GM19238 (cell line): ENCODE measurements at regions not wholly inside any gene's neighbourhood (a gene's known extent, or its start where the extent isn't known, plus 50 kb on each side); places are given as distances from the start of the nearest gene placed in this dataset.
"Not testable (repeated sequence)": the region's sequence is repeated elsewhere in the genome, so short reads cannot be mapped to it uniquely, and the experiment has no call there.

Source experiments
- DNase-seq: peaks from one replicate; pipeline ENCODE4 v3.0.0; 2011; ENCODE audit warnings: low spot score; ENCODE audit not compliant: insufficient read length

DNA sequence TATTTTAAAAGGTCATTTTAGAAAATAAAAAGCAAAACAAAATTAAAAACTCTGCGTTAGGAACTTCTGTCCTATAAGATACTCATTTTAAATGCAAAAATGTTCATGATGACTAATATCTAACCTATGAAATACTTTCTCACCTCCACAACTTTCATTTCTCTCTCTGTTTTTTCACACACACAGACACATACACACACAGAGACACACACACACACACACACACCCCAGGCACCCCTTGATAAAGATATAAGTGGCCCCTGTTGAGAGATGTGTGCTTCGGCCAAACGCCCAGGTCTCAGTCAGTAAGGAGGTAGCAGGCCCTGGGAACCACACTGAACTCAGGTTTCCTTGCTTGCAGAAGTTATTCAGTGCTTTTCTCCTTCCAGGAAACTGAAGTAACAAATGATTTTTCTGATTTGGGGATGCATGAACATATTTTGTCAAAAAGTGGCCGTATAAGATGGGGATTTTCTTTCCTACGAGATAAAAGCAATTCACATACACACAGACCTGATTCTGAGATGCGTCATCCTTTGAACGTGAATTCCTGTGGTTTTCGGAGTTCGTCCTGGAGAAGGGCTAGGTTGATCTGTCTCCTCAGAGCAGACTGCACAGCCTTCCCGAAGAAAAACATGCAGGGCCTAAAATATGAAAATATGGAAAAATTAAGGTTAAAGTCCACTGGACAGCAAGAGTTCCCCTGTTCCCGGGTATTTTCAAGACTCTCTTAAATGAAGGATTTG lies 306.8 kb upstream of the FOXQ1 start:
- no peak for DNase-seq

DNA sequence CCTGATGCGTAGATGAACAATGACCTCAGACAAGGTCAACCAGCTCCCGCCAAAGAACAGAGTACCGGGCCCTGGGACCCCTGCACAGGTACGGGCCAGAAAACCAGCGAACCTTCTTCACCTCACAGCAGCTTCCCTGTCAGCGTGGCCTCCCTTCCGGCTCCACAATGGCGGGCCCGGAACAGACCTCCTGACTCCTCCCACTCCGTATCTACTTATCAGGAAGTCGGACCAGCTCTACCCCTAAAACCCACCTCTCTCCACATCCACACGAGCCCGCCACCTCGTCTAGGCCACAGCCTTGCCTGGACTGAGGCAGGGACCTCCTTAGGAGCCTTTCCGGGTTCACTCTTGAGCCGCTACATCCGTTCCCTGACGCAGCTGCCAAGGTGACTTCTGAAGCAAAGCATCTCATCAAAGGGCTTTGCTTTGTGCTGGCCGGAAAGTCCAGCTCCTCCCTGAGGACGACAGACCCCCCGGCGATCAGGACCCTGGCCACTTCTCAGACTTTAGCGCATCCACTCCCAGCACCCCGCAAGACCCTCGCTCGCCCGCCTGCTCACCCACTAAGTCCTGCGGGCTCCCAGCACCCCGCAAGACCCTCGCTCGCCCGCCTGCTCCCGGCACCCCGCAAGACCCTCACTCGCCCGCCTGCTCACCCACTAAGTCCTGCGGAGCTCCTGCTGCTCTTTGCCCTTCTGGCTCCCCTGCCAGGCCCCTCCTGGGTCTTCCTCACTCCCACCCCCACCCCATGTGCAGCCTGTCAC lies 308.3 kb upstream of the FOXQ1 start:
- DNase-seq = no peak

DNA sequence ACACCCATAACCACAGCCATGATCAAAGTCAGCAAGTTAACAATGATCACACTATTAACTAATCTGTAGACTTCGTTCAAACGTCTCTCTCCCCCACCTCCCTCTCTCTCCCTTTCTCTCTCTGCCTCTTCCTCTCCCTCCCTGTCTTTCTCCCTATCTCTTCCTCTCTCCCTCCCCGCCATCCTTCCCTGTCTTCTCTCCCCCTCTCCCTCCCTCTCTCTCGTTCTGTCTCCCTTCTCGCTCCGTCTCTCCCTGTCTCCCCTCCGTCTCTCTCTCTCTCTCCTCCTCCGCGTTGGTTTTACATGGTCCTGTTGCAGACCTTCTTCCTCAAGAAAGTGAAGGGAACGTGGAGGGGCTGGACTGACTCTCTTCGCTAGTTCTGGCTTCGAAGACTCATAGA lies 308.9 kb upstream of the FOXQ1 start:
- no peak for DNase-seq

GRCh38 chr6:1001655-1002349 lies 308.9 kb upstream of the EXOC2 start:
- no peak for DNase-seq

DNA sequence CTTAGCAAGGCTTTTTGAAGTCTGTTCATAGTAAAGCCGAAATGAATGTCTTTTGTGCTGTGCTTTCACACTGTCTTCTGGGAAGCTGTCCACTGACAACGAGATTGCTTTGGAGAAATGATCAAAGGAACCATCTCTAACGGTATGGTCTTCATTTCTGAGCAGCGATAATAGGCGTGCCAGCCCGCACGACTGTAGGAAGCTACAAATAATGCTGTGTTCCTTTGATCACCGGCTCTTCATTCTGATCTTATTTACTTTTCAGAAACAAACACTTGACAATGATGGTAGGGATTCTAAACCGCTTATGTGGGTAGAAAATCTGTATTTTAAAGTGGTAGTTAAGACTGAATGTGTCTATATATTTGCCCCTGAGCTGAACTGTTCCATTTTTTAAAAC lies 306.6 kb upstream of the EXOC2 start:
- no peak for DNase-seq

- no peak for DNase-seq
Observed at GRCh38 chr6:998551-998950, 305.6 kb upstream of the EXOC2 start.

DNA sequence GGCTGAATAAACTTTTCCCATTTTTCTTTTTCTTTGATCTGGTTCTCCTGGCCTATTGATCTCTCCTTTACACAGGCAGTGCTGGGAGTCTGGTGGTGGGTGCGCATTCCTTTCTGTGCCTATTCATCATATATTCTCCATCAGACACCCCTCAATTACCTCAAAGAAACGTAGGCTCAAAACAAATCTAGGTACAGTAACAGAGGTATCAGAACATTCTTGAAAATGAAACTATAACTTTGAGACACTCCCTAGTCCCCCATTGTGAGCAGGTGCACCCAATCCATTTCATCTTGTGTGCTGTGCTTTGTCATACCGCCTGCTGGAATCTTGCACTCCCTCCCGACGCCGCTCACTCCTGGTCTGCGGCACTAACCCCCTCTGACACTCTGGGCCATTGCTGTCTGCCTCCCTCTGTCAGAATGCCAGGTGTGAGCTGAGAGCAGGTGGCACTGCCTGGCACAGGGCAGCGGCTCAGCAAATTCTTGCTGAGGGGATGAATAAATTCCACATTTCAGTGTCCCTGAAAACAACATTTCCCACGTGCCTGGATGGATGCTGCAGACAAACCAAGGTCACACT lies 303.4 kb upstream of the EXOC2 start:
- DNase-seq = no peak

DNA sequence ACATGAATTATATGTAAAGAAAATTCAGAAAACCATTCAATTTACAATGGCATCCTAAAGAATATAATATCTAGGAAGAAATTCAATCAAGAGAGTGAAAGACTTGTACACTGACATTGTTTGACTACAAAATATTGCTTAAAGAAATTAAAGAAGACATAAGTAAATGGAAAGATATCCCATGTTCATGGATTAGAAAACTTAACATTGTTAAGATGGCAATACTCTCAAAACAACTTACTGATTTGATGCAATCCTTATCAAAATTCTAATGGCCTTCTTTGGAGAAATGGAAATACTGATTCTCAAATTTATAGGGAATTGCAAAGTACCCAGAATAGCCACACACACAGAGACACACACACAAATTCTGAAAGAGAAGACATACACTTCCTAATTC lies 298.3 kb upstream of the EXOC2 start:
- DNase-seq = no peak

- DNase-seq = no peak
Observed at GRCh38 chr6:984031-984430, 291.1 kb upstream of the EXOC2 start.

- no peak for DNase-seq
Observed at GRCh38 chr6:978937-979685, 286.2 kb upstream of the EXOC2 start.

GRCh38 chr6:977226-977625 lies 284.3 kb upstream of the EXOC2 start:
- DNase-seq = not testable (repeated sequence)

DNA sequence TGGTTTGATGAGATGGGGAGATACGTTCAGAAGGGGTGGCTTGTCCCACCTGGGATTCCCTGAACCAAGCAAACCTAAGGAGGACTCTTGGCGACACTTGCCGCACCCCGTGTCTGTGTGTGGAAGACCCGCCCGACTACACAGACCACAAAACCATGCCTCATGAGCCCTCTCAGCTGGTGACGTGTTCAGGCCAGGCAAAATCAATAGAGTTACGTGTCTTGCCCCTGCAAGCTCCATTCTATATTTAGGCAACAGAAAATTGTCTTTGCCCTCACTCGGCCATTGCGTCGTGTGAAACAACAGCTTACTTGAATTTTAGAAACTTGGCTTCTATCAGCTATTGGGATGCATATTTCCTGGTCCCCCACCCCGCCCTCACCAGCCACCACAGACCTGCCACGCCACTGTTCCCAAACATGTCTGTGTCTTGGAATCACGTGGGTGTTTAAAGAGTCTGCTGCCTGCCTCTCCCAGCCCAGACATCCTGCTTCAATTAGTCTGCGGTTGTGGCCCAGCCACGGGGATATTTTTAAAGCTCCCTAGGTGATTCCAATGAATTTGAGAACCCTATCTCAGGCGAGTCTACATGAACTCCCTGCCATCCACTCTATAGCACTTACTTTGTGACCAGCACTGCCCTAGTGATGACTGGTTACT lies 279.2 kb upstream of the EXOC2 start:
- no peak for DNase-seq

GRCh38 chr6:968791-969190 lies 275.9 kb upstream of the EXOC2 start:
- DNase-seq = no peak

GRCh38 chr6:967701-968100 lies 274.8 kb upstream of the EXOC2 start:
- DNase-seq = no peak

DNA sequence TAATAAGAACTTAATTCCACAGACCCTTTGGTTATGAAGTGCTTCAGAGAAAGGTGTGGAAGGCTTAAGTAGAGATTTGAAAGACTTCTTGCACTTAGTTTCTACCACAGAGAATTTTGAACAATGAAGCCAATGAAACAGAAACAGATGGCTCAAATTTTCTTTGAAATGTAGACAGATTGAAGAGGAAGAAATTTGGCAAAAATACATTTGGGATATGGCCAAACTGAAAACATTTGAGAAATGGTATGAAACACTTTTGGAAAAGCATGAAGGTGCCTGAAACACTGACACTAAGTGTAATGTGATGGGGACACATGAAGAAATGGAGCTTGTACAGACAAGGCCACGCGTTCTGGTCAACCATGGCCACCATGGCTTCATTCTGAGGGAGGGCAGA lies 272.4 kb upstream of the EXOC2 start:
- no peak for DNase-seq

DNA sequence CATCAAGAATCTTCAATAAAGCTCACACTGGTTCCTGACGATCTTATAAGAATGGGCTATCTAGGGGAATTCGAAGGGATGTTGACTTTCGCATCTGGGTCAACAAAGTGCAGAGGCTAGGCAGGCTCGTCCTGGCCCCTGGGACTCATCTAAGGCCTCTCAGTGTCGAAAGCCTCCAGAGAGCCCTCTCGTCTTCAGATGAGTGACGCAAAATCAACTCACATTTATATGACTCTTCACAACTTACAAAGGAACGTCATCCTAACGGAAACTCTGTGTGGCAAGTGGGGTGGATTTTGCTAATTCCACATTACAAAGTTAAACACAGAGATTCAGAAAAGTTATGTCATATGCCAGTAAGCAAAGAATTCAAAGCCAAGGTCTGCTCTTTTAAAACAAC lies 270.5 kb upstream of the EXOC2 start:
- no peak for DNase-seq

DNA sequence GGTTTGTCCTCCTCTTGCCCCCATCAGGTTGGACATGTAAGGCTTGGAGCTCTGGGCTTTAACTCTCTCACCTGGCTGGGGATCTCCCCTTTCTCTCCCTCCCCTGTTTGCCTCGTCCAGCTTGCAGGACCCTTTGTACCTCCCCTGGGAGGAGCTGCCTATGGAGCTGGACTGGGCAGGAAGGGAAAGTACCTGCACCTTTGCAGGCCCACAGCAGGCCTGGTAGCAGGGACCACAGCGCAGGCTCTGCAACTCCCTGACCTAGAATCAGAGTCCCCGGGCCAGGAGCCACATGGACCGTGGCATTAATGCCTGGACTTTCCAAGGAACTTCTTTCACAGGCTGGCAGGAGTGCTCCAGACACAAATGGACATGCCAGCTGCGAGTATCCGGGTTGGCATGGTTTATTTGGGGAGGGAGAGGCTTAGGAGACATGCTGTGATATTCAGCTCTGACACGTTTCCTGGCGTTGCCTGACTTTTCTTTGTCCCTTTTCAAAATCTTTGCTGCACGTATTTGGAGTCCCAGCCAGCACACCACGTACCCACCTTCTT lies 268.5 kb upstream of the EXOC2 start:
- no peak for DNase-seq

DNA sequence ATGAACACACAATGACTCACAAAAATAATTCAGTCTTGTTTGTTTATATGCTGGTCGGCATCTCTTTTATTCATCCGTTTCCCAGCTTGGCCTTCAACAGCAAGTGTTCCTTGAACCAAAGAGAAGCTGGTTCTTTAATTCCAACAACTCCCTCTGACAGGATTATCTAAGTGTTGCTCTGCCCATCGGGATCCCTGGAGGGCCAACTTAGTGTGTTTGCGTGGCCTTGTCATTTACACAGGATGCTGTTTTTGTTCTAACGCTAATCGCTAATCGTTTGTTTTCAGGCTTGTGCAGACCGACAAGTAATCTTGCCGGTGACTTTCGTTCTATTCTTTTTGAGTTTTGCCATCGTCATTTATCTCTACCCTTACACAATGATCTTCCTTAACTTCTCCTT lies 267.4 kb upstream of the EXOC2 start:
- no peak for DNase-seq

- no peak for DNase-seq
Observed at GRCh38 chr6:958488-958887, 265.5 kb upstream of the EXOC2 start.

DNA sequence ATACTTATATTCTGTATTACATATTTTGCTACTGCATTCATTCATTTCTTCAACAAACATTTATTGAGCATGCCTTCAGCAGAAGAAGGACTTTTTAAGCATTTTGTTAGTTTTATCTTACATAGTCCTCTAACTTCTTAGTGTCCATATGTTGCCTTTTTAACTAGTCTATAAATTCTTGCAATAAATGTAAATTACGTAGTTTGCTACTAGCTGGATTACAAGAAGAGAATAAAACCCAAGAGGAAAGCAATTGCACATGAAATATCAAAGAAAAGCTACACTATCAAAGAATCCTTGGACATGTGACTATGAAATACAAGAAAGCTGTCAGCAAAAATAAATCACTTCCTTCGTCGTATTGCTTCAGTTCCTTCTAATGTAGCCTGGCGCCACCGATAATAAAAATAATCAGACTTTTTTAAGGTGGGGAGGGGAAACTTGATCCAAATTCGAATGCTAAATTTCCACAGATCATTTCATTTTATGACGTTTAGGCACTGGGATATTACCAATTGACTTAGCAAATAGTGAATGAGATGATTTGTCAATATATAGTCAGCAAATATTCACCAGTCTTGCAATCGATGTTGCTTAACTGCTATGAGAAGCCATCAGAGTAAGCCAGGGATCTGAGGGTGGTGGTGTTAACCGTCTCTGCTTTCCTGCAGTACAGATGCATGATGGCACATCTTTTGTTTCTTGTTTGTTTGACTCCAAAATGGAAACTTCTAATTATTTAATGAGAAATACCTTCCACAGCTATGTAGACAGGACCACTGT lies 258.7 kb upstream of the EXOC2 start:
- no peak for DNase-seq
